ENCODE measurements at regions not wholly inside any gene's neighbourhood (a gene's known extent, or its start where the extent isn't known, plus 50 kb on each side); places are given as distances from the start of the nearest gene placed in this dataset.

DNA sequence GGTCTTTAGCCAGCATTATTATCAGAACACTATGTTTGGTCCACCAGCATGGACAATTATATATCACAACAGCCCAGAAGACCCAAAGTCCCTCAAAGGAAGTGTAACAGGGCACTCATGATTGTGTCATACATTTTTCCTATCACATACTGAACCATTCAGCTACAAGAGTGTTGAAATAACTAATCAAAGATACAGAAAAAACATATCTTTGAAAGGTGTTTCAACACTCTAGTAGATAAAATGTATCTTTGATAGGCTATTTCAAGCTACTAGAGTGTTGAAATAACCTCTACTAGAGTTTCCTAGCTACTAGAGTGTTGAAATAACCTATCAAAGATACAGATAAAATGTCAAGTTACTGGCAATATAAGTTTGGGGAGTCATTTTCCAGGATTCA is 545.0 kb downstream of the PRR16 start:
- no peaks in the 10 kb centered on the region for H3K27me3 Mint-ChIP-seq
- TF ChIP-seq, protein P1, sequence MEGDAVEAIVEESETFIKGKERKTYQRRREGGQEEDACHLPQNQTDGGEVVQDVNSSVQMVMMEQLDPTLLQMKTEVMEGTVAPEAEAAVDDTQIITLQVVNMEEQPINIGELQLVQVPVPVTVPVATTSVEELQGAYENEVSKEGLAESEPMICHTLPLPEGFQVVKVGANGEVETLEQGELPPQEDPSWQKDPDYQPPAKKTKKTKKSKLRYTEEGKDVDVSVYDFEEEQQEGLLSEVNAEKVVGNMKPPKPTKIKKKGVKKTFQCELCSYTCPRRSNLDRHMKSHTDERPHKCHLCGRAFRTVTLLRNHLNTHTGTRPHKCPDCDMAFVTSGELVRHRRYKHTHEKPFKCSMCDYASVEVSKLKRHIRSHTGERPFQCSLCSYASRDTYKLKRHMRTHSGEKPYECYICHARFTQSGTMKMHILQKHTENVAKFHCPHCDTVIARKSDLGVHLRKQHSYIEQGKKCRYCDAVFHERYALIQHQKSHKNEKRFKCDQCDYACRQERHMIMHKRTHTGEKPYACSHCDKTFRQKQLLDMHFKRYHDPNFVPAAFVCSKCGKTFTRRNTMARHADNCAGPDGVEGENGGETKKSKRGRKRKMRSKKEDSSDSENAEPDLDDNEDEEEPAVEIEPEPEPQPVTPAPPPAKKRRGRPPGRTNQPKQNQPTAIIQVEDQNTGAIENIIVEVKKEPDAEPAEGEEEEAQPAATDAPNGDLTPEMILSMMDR (conservative IDR thresholded peaks at IDR 0.05), result no peak
- no peaks in the 10 kb centered on the region for H3K36me3 Mint-ChIP-seq
- H3K4me3 Mint-ChIP-seq, result no peak overlapping the region
- DNase-seq (ENCODE audit: extremely low spot score, unreplicated experiment), result no peak
- no peaks in the 10 kb centered on the region for H3K9me3 Mint-ChIP-seq
- no peaks in the 10 kb centered on the region for H3K4me1 Mint-ChIP-seq (ENCODE audit: unreplicated experiment)
- H3K27ac Mint-ChIP-seq, result no peak overlapping the region

GRCh38 chr5:121018004-121018403 is 553.9 kb downstream of the PRR16 start:
- no peak for DNase-seq (ENCODE audit: extremely low spot score, unreplicated experiment)
- H3K36me3 Mint-ChIP-seq, result no peaks in the 10 kb centered on the region
- H3K27me3 Mint-ChIP-seq, result no peaks in the 10 kb centered on the region
- H3K27ac Mint-ChIP-seq, result no peak overlapping the region
- no peaks in the 10 kb centered on the region for H3K4me1 Mint-ChIP-seq (ENCODE audit: unreplicated experiment)
- no peak overlapping the region for H3K4me3 Mint-ChIP-seq
- H3K9me3 Mint-ChIP-seq, result no peaks in the 10 kb centered on the region
- TF ChIP-seq, protein P1 (conservative IDR thresholded peaks at IDR 0.05), result no peak

DNA sequence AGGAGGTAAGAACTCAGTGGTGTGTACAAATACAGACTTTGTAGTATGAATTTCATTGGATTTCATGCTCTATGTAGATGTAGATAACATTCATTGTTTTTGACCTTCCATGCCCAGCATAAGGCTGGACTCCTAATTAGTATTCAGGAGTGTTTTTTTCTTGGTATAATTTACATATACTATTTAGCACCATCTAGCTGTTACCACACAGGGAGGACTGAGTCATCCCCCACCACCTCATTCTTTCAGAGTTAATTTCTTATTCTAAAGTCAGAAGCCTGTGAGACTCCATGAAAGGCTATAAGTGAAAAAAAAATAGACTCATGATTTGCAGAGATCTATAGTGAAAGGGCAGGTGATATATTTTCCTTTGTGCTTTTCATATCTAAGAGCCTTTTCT is 555.0 kb downstream of the PRR16 start:
- H3K9me3 Mint-ChIP-seq, result no peaks in the 10 kb centered on the region
- H3K36me3 Mint-ChIP-seq, result no peaks in the 10 kb centered on the region
- H3K27ac Mint-ChIP-seq, result no peak overlapping the region
- DNase-seq (ENCODE audit: extremely low spot score, unreplicated experiment), result no peak
- no peaks in the 10 kb centered on the region for H3K27me3 Mint-ChIP-seq
- TF ChIP-seq, protein P1 (conservative IDR thresholded peaks at IDR 0.05), result no peak
- H3K4me1 Mint-ChIP-seq (ENCODE audit: unreplicated experiment), result no peaks in the 10 kb centered on the region
- H3K4me3 Mint-ChIP-seq, result no peak overlapping the region

DNA sequence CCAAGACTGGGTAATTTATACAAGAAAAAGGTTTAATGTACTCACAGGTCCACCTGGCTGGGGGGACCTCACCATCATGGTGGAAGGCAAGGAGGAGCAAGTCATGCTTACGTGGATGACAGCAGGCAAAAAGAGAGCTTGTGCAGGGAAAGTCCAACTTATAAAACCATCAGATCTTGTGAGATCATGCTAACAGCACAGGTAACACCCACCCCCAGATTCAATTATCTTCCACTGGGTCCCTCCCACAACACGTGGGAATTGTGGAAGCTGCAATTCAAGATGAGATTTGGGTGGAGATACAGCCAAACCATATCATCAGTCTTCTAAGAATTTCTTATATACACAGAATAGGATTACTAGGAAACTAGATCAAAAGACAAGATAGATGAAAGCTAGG is 555.6 kb downstream of the PRR16 start:
- H3K9me3 Mint-ChIP-seq, result no peaks in the 10 kb centered on the region
- no peaks in the 10 kb centered on the region for H3K27me3 Mint-ChIP-seq
- no peak overlapping the region for H3K4me3 Mint-ChIP-seq
- no peak overlapping the region for H3K27ac Mint-ChIP-seq
- TF ChIP-seq, protein P1 (conservative IDR thresholded peaks at IDR 0.05), result no peak
- no peaks in the 10 kb centered on the region for H3K4me1 Mint-ChIP-seq (ENCODE audit: unreplicated experiment)
- DNase-seq (ENCODE audit: extremely low spot score, unreplicated experiment), result no peak
- no peaks in the 10 kb centered on the region for H3K36me3 Mint-ChIP-seq

GRCh38 chr5:121021681-121022080 is 557.6 kb downstream of the PRR16 start:
- DNase-seq (ENCODE audit: extremely low spot score, unreplicated experiment), result no peak
- H3K27me3 Mint-ChIP-seq, result no peaks in the 10 kb centered on the region
- no peaks in the 10 kb centered on the region for H3K9me3 Mint-ChIP-seq
- no peak overlapping the region for H3K27ac Mint-ChIP-seq
- H3K4me3 Mint-ChIP-seq, result no peak overlapping the region
- TF ChIP-seq, protein P1 (conservative IDR thresholded peaks at IDR 0.05), result no peak
- H3K36me3 Mint-ChIP-seq, result no peaks in the 10 kb centered on the region
- H3K4me1 Mint-ChIP-seq (ENCODE audit: unreplicated experiment), result no peaks in the 10 kb centered on the region
